ENCODE measurements at regions not wholly inside any gene's neighbourhood (a gene's known extent, or its start where the extent isn't known, plus 50 kb on each side); places are given as distances from the start of the nearest gene placed in this dataset.

GRCh38 chr6:153564803-153565202 lies 433.7 kb upstream of the RGS17 start:
- no peak overlapping the region for H3K27ac ChIP-seq
- no peak overlapping the region for H3K4me3 ChIP-seq
- no peaks in the 10 kb centered on the region for H3K36me3 ChIP-seq
- no peak for TF ChIP-seq CTCF (IDR thresholded peaks at IDR 0.05)
- TF ChIP-seq POLR2AphosphoS5 (IDR thresholded peaks at IDR 0.05): no peak
- TF ChIP-seq POLR2A (IDR thresholded peaks at IDR 0.05): no peak
- no peak for DNase-seq (ENCODE audit: low spot score in 2 of 2)
- no peaks in the 10 kb centered on the region for H3K9me3 ChIP-seq
- no peaks in the 10 kb centered on the region for H3K27me3 ChIP-seq
- intact Hi-C loops (cut with DNase I; ENCODE audit: low total_unique reads): loop anchor here (5.0 kb wide), 1 partner anchor 53 kb away; no protein-coding TSS in a partner anchor
- no peaks in the 10 kb centered on the region for H3K4me1 ChIP-seq

GRCh38 chr6:153563001-153563400 lies 431.9 kb upstream of the RGS17 start:
- no peak for DNase-seq (ENCODE audit: low spot score in 2 of 2)
- Histone ChIP-seq H3K27me3 (no peaks in the 10 kb centered on the region), H3K4me1 (no peaks in the 10 kb centered on the region), H3K4me3 (no peak overlapping the region), H3K27ac (no peak overlapping the region), H3K36me3 (no peaks in the 10 kb centered on the region), H3K9me3 (no peaks in the 10 kb centered on the region)
- no peak for TF ChIP-seq CTCF (IDR thresholded peaks at IDR 0.05)
- TF ChIP-seq POLR2A (IDR thresholded peaks at IDR 0.05): no peak
- no peak for TF ChIP-seq POLR2AphosphoS5 (IDR thresholded peaks at IDR 0.05)
- intact Hi-C loops (cut with DNase I; ENCODE audit: low total_unique reads): no loop called here

GRCh38 chr6:153553627-153554026 lies 422.5 kb upstream of the RGS17 start:
- no peak overlapping the region for H3K4me3 ChIP-seq
- H3K9me3 ChIP-seq: no peaks in the 10 kb centered on the region
- no peak overlapping the region for H3K27ac ChIP-seq
- no peaks in the 10 kb centered on the region for H3K27me3 ChIP-seq
- intact Hi-C loops (cut with DNase I; ENCODE audit: low total_unique reads): no loop called here
- no peaks in the 10 kb centered on the region for H3K4me1 ChIP-seq
- no peaks in the 10 kb centered on the region for H3K36me3 ChIP-seq
- DNase-seq (ENCODE audit: low spot score in 2 of 2): no peak
- TF ChIP-seq POLR2AphosphoS5 (IDR thresholded peaks at IDR 0.05): no peak
- no peak for TF ChIP-seq CTCF (IDR thresholded peaks at IDR 0.05)
- no peak for TF ChIP-seq POLR2A (IDR thresholded peaks at IDR 0.05)

GRCh38 chr6:153539602-153540001 lies 408.5 kb upstream of the RGS17 start:
- no peak overlapping the region for H3K27ac ChIP-seq

GRCh38 chr6:153538491-153538890 lies 407.4 kb upstream of the RGS17 start:
- Histone ChIP-seq H3K4me3 (no peak overlapping the region), H3K27ac (no peak overlapping the region), H3K36me3 (no peaks in the 10 kb centered on the region), H3K27me3 (no peaks in the 10 kb centered on the region), H3K9me3 (peaks cover 0 to 7% of the 10 kb centered on the region in 2 donors), H3K4me1 (no peaks in the 10 kb centered on the region)
- intact Hi-C loops (cut with DNase I; ENCODE audit: low total_unique reads): loop anchor here (5.0 kb wide), 1 partner anchor 86 kb away; no protein-coding TSS in a partner anchor
- TF ChIP-seq POLR2AphosphoS5 (IDR thresholded peaks at IDR 0.05) (no peak), POLR2A (IDR thresholded peaks at IDR 0.05) (no peak), CTCF (IDR thresholded peaks at IDR 0.05) (no peak)
- no peak for DNase-seq (ENCODE audit: low spot score in 2 of 2)

More at GRCh38 chr6:153539602-153540001, 408.5 kb upstream of the RGS17 start:
- no peak overlapping the region for H3K4me3 ChIP-seq
- H3K4me1 ChIP-seq: no peaks in the 10 kb centered on the region
- TF ChIP-seq POLR2A (IDR thresholded peaks at IDR 0.05) (no peak), POLR2AphosphoS5 (IDR thresholded peaks at IDR 0.05) (no peak), CTCF (IDR thresholded peaks at IDR 0.05) (no peak)
- no peaks in the 10 kb centered on the region for H3K36me3 ChIP-seq
- intact Hi-C loops (cut with DNase I; ENCODE audit: low total_unique reads): loop anchor here (5.0 kb wide), 1 partner anchor 87 kb away; no protein-coding TSS in a partner anchor
- no peak for DNase-seq (ENCODE audit: low spot score in 2 of 2)
- peaks cover 0 to 10% of the 10 kb centered on the region in 2 donors for H3K9me3 ChIP-seq
- H3K27me3 ChIP-seq: no peaks in the 10 kb centered on the region

All from breast epithelium (tissue), 4 donors.